AG04449 (cell line): ENCODE measurements at regions not wholly inside any gene's neighbourhood (a gene's known extent, or its start where the extent isn't known, plus 50 kb on each side); places are given as distances from the start of the nearest gene placed in this dataset.

ENCODE experiments used
- CTCF ChIA-PET: fragments of 350-600 bp; formaldehyde crosslinking; extraction: SDS; loops from one replicate; lab custom pipeline; 2021; ENCODE audit warnings: antibody characterized with exemption; lab: Yijun Ruan, JAX
- POLR2A ChIA-PET: fragments of 400-600, 350-600 bp; formaldehyde crosslinking; extraction: SDS; loops from one replicate; lab custom pipeline; 2020; ENCODE audit warnings: antibody characterized with exemption, inconsistent platforms; lab: Yijun Ruan, JAX
- DNase-seq: peaks from one replicate; pipeline ENCODE4 v3.0.0-alpha.2; 2010; ENCODE audit warnings: low read depth, low spot score
- H3K4me3 ChIP-seq: 2 replicates; pipeline ENCODE4 v1.5.1; 2011; ENCODE audit warnings: low read depth, mild to moderate bottlenecking, control low read depth, low read length
- CTCF ChIP-seq: IDR thresholded peaks from one replicate; pipeline ENCODE4 v1.5.1; 2011; ENCODE audit warnings: mild to moderate bottlenecking, moderate library complexity, low read length, control low read depth, inconsistent platforms; ENCODE audit not compliant: insufficient read depth; ENCODE audit errors: missing control alignments

GRCh38 chr3:117409256-117409655, 699.7 kb downstream of the TUSC7 start:
- CTCF ChIA-PET = no interaction called here
- no peak for TF ChIP-seq CTCF
- DNase-seq = no peak
- no peak overlapping the region for H3K4me3 ChIP-seq
- POLR2A ChIA-PET = no interaction called here

GRCh38 chr3:117409701-117410459, 700.3 kb downstream of the TUSC7 start:
- H3K4me3 ChIP-seq = no peak overlapping the region
- DNase-seq = no peak
- ChIA-PET POLR2A (no interaction called here), CTCF (no interaction called here)
- no peak for TF ChIP-seq CTCF

GRCh38 chr3:117411971-117412370, 702.4 kb downstream of the TUSC7 start:
- CTCF ChIA-PET = no interaction called here
- TF ChIP-seq CTCF = no peak
- no peak for DNase-seq
- POLR2A ChIA-PET = no interaction called here
- no peak overlapping the region for H3K4me3 ChIP-seq

- no peak overlapping the region for H3K4me3 ChIP-seq
- CTCF ChIA-PET = no interaction called here
- DNase-seq = no peak
- POLR2A ChIA-PET = no interaction called here
- no peak for TF ChIP-seq CTCF
Measured at GRCh38 chr3:117417411-117417810, 707.8 kb downstream of the TUSC7 start.

- CTCF ChIA-PET = interaction anchor here (1.0 to 2.6 kb wide), 3 partner anchors 10 to 20 kb away, joined by 3 to 11 read pairs (median 3); no protein-coding TSS in a partner anchor
- POLR2A ChIA-PET = no interaction called here
- TF ChIP-seq CTCF = no peak
Measured at GRCh38 chr3:117427081-117427480, 717.5 kb downstream of the TUSC7 start.

GRCh38 chr3:117433427-117433826, 723.8 kb downstream of the TUSC7 start:
- DNase-seq = no peak
- ChIA-PET POLR2A (no interaction called here), CTCF (no interaction called here)
- H3K4me3 ChIP-seq = no peak overlapping the region
- TF ChIP-seq CTCF = no peak

More at GRCh38 chr3:117427081-117427480, 717.5 kb downstream of the TUSC7 start:
- no peak for DNase-seq
- H3K4me3 ChIP-seq = no peak overlapping the region
